ENCODE measurements at regions not wholly inside any gene's neighbourhood (a gene's known extent, or its start where the extent isn't known, plus 50 kb on each side); places are given as distances from the start of the nearest gene placed in this dataset.

DNA sequence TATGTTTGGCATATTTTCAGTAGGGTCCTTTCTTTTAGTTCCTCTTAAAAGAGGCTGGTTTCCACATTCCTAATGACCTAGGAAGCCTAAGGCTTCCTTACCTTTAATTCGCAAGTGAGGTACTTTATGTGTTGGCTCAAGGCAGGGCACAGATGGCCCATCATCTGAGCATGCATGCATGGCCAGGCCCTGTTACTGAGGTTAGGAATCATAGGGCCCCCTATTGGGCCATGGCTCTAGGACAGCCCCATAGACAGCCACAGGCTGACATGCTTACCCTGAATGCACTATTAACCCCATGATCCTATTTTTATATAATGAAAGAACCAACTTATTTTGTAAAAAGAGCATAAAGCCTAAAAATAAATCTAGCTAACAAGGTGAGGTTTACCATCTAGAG lies 271.4 kb downstream of the ELAVL2 start:
- TF ChIP-seq POLR2A (IDR thresholded peaks at IDR 0.05) = no peak
- TF ChIP-seq POLR2AphosphoS5 (IDR thresholded peaks at IDR 0.05) = no peak
